ENCODE measurements at regions not wholly inside any gene's neighbourhood (a gene's known extent, or its start where the extent isn't known, plus 50 kb on each side); places are given as distances from the start of the nearest gene placed in this dataset.

DNA sequence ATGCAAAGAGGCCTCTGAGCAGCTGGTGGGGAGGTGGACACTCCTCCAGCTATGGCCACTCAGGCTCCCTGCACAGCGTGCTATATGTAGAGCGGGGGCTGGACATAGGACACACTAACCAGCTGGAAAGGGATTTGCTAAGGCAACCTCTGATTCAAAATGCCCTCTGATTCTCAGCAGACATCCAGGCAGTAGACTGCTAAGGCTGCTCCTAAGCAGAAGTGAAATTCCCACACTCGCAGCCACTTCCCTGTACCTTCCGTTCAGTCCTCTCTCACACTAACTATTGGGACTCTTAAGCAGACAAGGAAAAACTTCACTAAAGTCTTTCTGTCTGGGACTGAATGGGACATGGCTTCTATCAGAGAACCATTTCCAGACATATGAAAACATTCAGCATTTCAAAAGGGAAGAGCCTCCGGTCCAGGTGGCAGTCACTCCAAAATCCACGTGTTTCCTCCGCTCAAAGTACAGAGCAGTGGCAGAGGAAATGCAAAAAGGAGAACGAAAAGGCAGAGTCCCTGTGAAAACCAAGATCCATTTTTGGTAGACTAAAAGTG lies 265.8 kb downstream of the TTC32 start:
- no peak for DNase-seq (ENCODE audit: low read depth)
- H3K4me3 ChIP-seq (ENCODE audit: control insufficient read depth, low read depth, low read length), result no peak overlapping the region
- TF ChIP-seq, protein P1, sequence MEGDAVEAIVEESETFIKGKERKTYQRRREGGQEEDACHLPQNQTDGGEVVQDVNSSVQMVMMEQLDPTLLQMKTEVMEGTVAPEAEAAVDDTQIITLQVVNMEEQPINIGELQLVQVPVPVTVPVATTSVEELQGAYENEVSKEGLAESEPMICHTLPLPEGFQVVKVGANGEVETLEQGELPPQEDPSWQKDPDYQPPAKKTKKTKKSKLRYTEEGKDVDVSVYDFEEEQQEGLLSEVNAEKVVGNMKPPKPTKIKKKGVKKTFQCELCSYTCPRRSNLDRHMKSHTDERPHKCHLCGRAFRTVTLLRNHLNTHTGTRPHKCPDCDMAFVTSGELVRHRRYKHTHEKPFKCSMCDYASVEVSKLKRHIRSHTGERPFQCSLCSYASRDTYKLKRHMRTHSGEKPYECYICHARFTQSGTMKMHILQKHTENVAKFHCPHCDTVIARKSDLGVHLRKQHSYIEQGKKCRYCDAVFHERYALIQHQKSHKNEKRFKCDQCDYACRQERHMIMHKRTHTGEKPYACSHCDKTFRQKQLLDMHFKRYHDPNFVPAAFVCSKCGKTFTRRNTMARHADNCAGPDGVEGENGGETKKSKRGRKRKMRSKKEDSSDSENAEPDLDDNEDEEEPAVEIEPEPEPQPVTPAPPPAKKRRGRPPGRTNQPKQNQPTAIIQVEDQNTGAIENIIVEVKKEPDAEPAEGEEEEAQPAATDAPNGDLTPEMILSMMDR (conservative IDR thresholded peaks at IDR 0.05; ENCODE audit: control insufficient read depth, insufficient read depth, low read depth, low read length), result no peak

DNA sequence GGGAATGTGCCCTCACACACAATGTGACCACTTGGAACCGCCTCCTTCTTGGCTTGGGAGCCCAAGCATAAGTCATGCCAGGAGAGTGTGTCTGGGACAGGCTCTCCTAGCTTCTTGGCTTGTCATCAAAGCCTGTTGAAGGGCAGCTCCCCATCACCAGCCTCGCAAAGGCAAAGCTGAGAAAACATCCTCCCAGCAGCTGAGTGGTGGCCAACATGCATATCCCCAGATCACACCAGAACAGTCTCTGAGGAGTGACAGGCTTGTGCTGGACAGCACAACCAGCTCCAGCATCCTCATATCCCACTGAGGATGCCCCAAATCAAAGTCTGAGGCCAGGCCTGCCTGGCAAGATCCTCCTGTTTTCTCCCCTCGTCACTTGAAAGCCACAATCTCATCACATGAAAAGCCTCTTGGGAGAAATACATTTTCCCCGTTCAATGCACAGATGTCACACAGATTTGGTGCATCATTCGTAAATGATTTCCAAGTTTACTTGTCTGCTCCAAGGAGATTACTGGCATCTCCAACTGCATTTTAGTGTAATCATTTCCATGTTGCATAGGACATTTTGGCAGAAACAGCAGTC lies 269.3 kb downstream of the TTC32 start:
- no peak overlapping the region for H3K4me3 ChIP-seq (ENCODE audit: control insufficient read depth, low read depth, low read length)
- TF ChIP-seq, protein P1 (conservative IDR thresholded peaks at IDR 0.05; ENCODE audit: control insufficient read depth, insufficient read depth, low read depth, low read length), result no peak
- DNase-seq (ENCODE audit: low read depth), result peak; percentile 59

DNA sequence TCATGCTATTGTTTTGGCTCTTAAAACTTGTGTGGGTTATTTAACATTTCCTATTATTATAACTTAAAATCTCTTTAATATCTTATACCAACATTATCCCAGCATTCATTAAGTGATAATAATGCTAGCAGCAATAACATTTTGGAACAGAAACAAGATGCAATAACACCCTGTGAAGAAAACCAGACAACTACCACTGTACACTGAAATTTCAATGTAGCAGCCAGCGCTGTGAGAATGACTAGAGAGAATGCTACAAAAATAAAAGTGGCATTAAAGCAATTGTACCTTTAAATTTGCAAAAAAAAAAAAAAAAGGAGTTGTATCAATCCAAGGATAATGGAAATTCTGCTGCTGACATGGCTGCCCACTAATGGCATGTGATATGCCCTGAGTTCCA lies 269.9 kb downstream of the TTC32 start:
- H3K4me3 ChIP-seq (ENCODE audit: control insufficient read depth, low read depth, low read length), result no peak overlapping the region
- no peak for DNase-seq (ENCODE audit: low read depth)
- TF ChIP-seq, protein P1 (conservative IDR thresholded peaks at IDR 0.05; ENCODE audit: control insufficient read depth, insufficient read depth, low read depth, low read length), result no peak

DNA sequence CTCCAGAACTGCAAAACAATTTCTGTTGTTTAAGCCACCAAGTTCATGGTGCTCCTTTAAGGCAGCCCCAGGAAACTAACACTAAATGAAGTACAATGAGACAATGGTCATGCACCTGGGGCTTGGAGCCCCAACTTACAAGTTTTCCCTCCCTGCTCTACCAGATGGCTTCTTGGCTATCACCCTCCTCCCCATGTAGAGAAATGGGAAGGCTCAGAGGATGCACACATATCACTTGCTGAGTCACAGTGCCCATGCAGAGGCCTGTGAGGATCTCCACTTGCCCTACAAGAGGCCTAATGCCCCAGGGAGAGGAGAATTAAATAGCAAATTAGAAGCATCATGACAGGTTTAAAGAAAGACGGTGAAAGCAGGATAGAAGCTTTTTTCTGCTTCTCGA lies 270.9 kb downstream of the TTC32 start:
- no peak overlapping the region for H3K4me3 ChIP-seq (ENCODE audit: control insufficient read depth, low read depth, low read length)
- DNase-seq (ENCODE audit: low read depth), result peak; percentile 45
- TF ChIP-seq, protein P1 (conservative IDR thresholded peaks at IDR 0.05; ENCODE audit: control insufficient read depth, insufficient read depth, low read depth, low read length), result no peak

DNA sequence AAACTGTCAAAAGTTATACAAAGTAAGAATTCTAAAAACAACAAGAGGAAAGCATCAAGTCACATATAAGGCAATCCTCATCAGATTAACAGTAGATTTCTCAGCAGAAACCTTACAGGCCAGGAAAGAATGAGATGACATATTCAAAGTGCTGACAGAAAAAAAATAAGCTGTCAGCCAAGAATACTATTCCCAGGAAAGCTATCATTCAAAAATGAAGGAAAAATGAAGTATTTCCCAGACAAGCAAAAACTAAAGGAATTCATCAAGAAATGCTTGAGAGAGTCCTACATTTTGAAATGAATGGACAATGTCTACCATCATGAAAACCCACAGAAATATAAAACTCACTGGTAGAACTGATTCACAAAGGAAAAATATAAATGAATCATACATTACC lies 268.9 kb upstream of the OSR1 start:
- TF ChIP-seq, protein P1 (conservative IDR thresholded peaks at IDR 0.05; ENCODE audit: control insufficient read depth, insufficient read depth, low read depth, low read length), result no peak
- no peak overlapping the region for H3K4me3 ChIP-seq (ENCODE audit: control insufficient read depth, low read depth, low read length)
- DNase-seq (ENCODE audit: low read depth), result no peak

DNA sequence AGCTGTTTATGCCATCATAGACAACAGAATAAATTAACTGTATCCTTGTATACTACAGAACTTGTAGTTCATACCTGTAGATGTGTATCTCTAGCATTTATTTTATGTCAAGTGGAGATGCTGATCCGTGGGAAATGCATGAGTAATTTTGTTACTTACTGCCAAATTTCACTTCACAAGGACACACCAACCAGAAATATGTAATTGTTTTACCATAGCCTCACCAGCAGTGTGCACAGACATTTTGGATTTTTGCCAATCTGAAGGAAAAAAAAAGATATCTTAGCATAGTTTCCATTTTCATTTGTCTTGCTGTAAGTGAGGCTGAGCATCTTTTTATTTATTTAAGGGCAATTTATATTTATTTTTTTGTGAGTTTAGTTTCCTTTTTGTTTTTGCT lies 265.1 kb upstream of the OSR1 start:
- H3K4me3 ChIP-seq (ENCODE audit: control insufficient read depth, low read depth, low read length), result no peak overlapping the region
- TF ChIP-seq, protein P1 (conservative IDR thresholded peaks at IDR 0.05; ENCODE audit: control insufficient read depth, insufficient read depth, low read depth, low read length), result no peak

More for the DNA sequence above, 265.1 kb upstream of the OSR1 start:
- peak; percentile 83 for DNase-seq (ENCODE audit: low read depth)
